ENCODE measurements at regions not wholly inside any gene's neighbourhood (a gene's known extent, or its start where the extent isn't known, plus 50 kb on each side); places are given as distances from the start of the nearest gene placed in this dataset.

GRCh38 chr20:52859156-52859876 lies 112.8 kb upstream of the TSHZ2 start:
- no peak for DNase-seq

GRCh38 chr20:52852714-52853113 lies 119.4 kb upstream of the TSHZ2 start:
- no peak for DNase-seq

GRCh38 chr20:52847731-52848359 lies 124.3 kb upstream of the TSHZ2 start:
- no peak for DNase-seq

- no peak for DNase-seq
Observed at GRCh38 chr20:52847029-52847660, 125.0 kb upstream of the TSHZ2 start.

- no peak for DNase-seq
Observed at GRCh38 chr20:52845044-52845443, 127.1 kb upstream of the TSHZ2 start.

- DNase-seq = no peak
Observed at GRCh38 chr20:52843425-52843824, 128.7 kb upstream of the TSHZ2 start.

- DNase-seq = no peak
Observed at GRCh38 chr20:52841003-52841402, 131.2 kb upstream of the TSHZ2 start.

- no peak for DNase-seq
Observed at GRCh38 chr20:52840041-52840440, 132.1 kb upstream of the TSHZ2 start.

- DNase-seq = no peak
Observed at GRCh38 chr20:52838510-52839241, 133.5 kb upstream of the TSHZ2 start.

GRCh38 chr20:52837378-52837777 lies 134.8 kb upstream of the TSHZ2 start:
- DNase-seq = no peak

GRCh38 chr20:52833901-52834300 lies 138.3 kb upstream of the TSHZ2 start:
- DNase-seq = no peak

- DNase-seq = no peak
Observed at GRCh38 chr20:52832151-52832774, 139.9 kb upstream of the TSHZ2 start.

GRCh38 chr20:52830598-52830997 lies 141.6 kb upstream of the TSHZ2 start:
- DNase-seq = no peak

GRCh38 chr20:52829111-52829510 lies 143.0 kb upstream of the TSHZ2 start:
- no peak for DNase-seq

GRCh38 chr20:52828199-52828598 lies 144.0 kb upstream of the TSHZ2 start:
- no peak for DNase-seq

- DNase-seq = no peak
Observed at GRCh38 chr20:52826722-52827121, 145.4 kb upstream of the TSHZ2 start.

GRCh38 chr20:52826321-52826720 lies 145.8 kb upstream of the TSHZ2 start:
- DNase-seq = no peak

- DNase-seq = no peak
Observed at GRCh38 chr20:52824494-52825216, 147.5 kb upstream of the TSHZ2 start.

GRCh38 chr20:52823303-52823702 lies 148.9 kb upstream of the TSHZ2 start:
- DNase-seq = no peak

GRCh38 chr20:52820641-52821292 lies 151.4 kb upstream of the TSHZ2 start:
- DNase-seq = no peak

GRCh38 chr20:52818491-52818890 lies 153.7 kb upstream of the TSHZ2 start:
- no peak for DNase-seq

GRCh38 chr20:52817981-52818380 lies 154.2 kb upstream of the TSHZ2 start:
- no peak for DNase-seq
